ENCODE measurements at regions not wholly inside any gene's neighbourhood (a gene's known extent, or its start where the extent isn't known, plus 50 kb on each side); places are given as distances from the start of the nearest gene placed in this dataset.

- Histone ChIP-seq H4K8ac (ENCODE audit: extremely low read depth, insufficient read depth, low read length) (no peak overlapping the region), H3K14ac (ENCODE audit: insufficient read length) (no peak overlapping the region), H4K20me1 (replicated peaks in 1 of 2; ENCODE audit: control insufficient read depth in 1 of 2, insufficient read depth in 2 of 2, low read length in 2 of 2) (no peaks in the 10 kb centered on the region), H4K91ac (replicated peaks; ENCODE audit: insufficient read length, low read length) (no peak overlapping the region), H3K9me3 (ENCODE audit: insufficient read depth in 2 of 2, low read depth in 1 of 2, low read length in 1 of 2) (no peaks in the 10 kb centered on the region), H3K27me3 (replicated peaks in 1 of 4; ENCODE audit: control insufficient read depth in 3 of 4, extremely low read depth in 1 of 4, insufficient read depth in 3 of 4, low read length in 3 of 4) (no peaks in the 10 kb centered on the region), H3K4me2 (ENCODE audit: insufficient read depth in 1 of 2, low read depth in 2 of 2, low read length in 2 of 2) (no peak overlapping the region), H2BK120ac (replicated peaks; ENCODE audit: low read depth, low read length) (no peak overlapping the region), H3K18ac (ENCODE audit: extremely low read depth, low read length) (no peak overlapping the region), H3K23ac (ENCODE audit: insufficient read length) (no peak overlapping the region), H3K23me2 (ENCODE audit: low read depth, low read length) (no peaks in the 10 kb centered on the region), H2BK12ac (ENCODE audit: low read depth, low read length) (no peak overlapping the region), H3K79me1 (ENCODE audit: low read depth, low read length) (no peaks in the 10 kb centered on the region), H2BK15ac (ENCODE audit: low read length) (no peak overlapping the region), H2BK5ac (ENCODE audit: low read depth, low read length) (no peak overlapping the region), H2AFZ (ENCODE audit: low read length) (no peak overlapping the region), H3K27ac (ENCODE audit: low read depth, low read length) (no peak overlapping the region), H3K9ac (replicated peaks in 1 of 4; ENCODE audit: extremely low read depth in 1 of 4, low read depth in 3 of 4, low read length in 3 of 4) (no peak overlapping the region), H2AK5ac (ENCODE audit: low read depth, low read length) (no peak overlapping the region), H4K5ac (ENCODE audit: insufficient read length, low read depth, low read length) (no peak overlapping the region), H3K4me3 (ENCODE audit: extremely low read depth in 1 of 4, insufficient read depth in 2 of 4, low read depth in 3 of 4, low read length in 4 of 4) (no peak overlapping the region), H3K79me2 (ENCODE audit: control insufficient read depth in 1 of 2, insufficient read depth in 2 of 2, low read length in 2 of 2) (no peaks in the 10 kb centered on the region), H3K4me1 (replicated peaks in 1 of 4; ENCODE audit: control insufficient read depth in 3 of 4, insufficient read depth in 4 of 4, low read length in 3 of 4) (no peaks in the 10 kb centered on the region), H3K36me3 (ENCODE audit: control insufficient read depth in 2 of 4, insufficient read depth in 4 of 4, low read length in 3 of 4) (no peaks in the 10 kb centered on the region), H2BK20ac (ENCODE audit: low read length) (no peak overlapping the region), H3K4ac (replicated peaks; ENCODE audit: insufficient read length, low read depth, low read length) (no peak overlapping the region), H3K56ac (replicated peaks; ENCODE audit: insufficient read length, low read depth, low read length) (no peak overlapping the region)
- ChIA-PET POLR2A (ENCODE audit: partially characterized antibody) (no interaction called here), CTCF (ENCODE audit: partially characterized antibody) (no interaction called here)
- FAIRE-seq (no peak), DNase-seq (ENCODE audit: low read depth in 1 of 2, low spot score in 2 of 2) (no peak)
- TF ChIP-seq SIRT6 (IDR thresholded peaks at IDR 0.05; ENCODE audit: low read length) (no peak), RNF2 (IDR thresholded peaks at IDR 0.05; ENCODE audit: borderline replicate concordance, low read depth, low read length, missing control alignments, poor library complexity, severe bottlenecking) (no peak)
Observed at GRCh38 chr18:41128126-41128525, 826.9 kb upstream of the PIK3C3 start.

Data from H1 (cell line).